MCF 10A (cell line): ENCODE measurements at regions not wholly inside any gene's neighbourhood (a gene's known extent, or its start where the extent isn't known, plus 50 kb on each side); places are given as distances from the start of the nearest gene placed in this dataset.

Source experiments
- BruUV-seq: library from RNA; stranded (reverse); fragments of 400-500 nt; replicated peaks from 2 replicates; lab custom pipeline; 2021; lab: Mats Ljungman, UMichigan
- CTCF ChIA-PET: fragments of 300-600 bp; sonication (Branson Sonifier 250); formaldehyde crosslinking; extraction: SDS; loops from one replicate; lab custom pipeline; 2021; ENCODE audit warnings: antibody characterized with exemption, inconsistent platforms; lab: Yijun Ruan, JAX
- POLR2A ChIA-PET: fragments of 300-600, 350-650 bp; sonication (Branson Sonifier 250); formaldehyde crosslinking; extraction: SDS; loops from one replicate; lab custom pipeline; 2020; ENCODE audit warnings: antibody characterized with exemption, inconsistent platforms; lab: Yijun Ruan, JAX
- DNase-seq: peaks from one replicate; pipeline ENCODE4 v3.0.0-alpha.2; 2018; ENCODE audit not compliant: unreplicated experiment
- H3K27ac Mint-ChIP-seq: one replicate; pipeline ENCODE4 v1.8.0; 2022; ENCODE audit warnings: mild to moderate bottlenecking, low read depth, mixed read lengths; ENCODE audit not compliant: unreplicated experiment
- H3K27me3 Mint-ChIP-seq: one replicate; pipeline ENCODE4 v1.8.0; 2022; ENCODE audit warnings: mixed read lengths; ENCODE audit not compliant: insufficient read depth, unreplicated experiment
- H3K36me3 Mint-ChIP-seq: one replicate; pipeline ENCODE4 v1.8.0; 2022; ENCODE audit warnings: mild to moderate bottlenecking, moderate library complexity, mixed read lengths; ENCODE audit not compliant: insufficient read depth, unreplicated experiment
- H3K4me1 Mint-ChIP-seq: one replicate; pipeline ENCODE4 v1.8.0; 2022; ENCODE audit warnings: mixed read lengths; ENCODE audit not compliant: insufficient read depth, unreplicated experiment
- H3K4me3 Mint-ChIP-seq: one replicate; pipeline ENCODE4 v1.8.0; 2022; ENCODE audit warnings: mild to moderate bottlenecking, moderate library complexity, mixed read lengths; ENCODE audit not compliant: unreplicated experiment
- H3K9me3 Mint-ChIP-seq: one replicate; pipeline ENCODE4 v1.8.0; 2022; ENCODE audit warnings: mixed read lengths; ENCODE audit not compliant: unreplicated experiment
- intact Hi-C: fragments of 100-400 bp; cut with micrococcal nuclease; formaldehyde crosslinking; loops from 2 replicates; pipeline ENCODE4 v1.14.1; 2022
- TF ChIP-seq, protein P1 (sequence below): fragments of 200-600 bp; IDR thresholded peaks from one replicate; pipeline ENCODE4 v1.8.0; 2022; ENCODE audit warnings: antibody characterized with exemption, mild to moderate bottlenecking; ENCODE audit not compliant: unreplicated experiment

- ChIA-PET POLR2A (no interaction called here), CTCF (no interaction called here)
- TF ChIP-seq, protein P1, sequence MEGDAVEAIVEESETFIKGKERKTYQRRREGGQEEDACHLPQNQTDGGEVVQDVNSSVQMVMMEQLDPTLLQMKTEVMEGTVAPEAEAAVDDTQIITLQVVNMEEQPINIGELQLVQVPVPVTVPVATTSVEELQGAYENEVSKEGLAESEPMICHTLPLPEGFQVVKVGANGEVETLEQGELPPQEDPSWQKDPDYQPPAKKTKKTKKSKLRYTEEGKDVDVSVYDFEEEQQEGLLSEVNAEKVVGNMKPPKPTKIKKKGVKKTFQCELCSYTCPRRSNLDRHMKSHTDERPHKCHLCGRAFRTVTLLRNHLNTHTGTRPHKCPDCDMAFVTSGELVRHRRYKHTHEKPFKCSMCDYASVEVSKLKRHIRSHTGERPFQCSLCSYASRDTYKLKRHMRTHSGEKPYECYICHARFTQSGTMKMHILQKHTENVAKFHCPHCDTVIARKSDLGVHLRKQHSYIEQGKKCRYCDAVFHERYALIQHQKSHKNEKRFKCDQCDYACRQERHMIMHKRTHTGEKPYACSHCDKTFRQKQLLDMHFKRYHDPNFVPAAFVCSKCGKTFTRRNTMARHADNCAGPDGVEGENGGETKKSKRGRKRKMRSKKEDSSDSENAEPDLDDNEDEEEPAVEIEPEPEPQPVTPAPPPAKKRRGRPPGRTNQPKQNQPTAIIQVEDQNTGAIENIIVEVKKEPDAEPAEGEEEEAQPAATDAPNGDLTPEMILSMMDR: no peak
- intact Hi-C loops: no loop called here
- H3K27me3 Mint-ChIP-seq: no peaks in the 10 kb centered on the region
- H3K27ac Mint-ChIP-seq: no peak overlapping the region
- no TSS peak for BruUV-seq
- H3K36me3 Mint-ChIP-seq: no peaks in the 10 kb centered on the region
- no peak overlapping the region for H3K4me3 Mint-ChIP-seq
- DNase-seq: no peak
- peaks cover 11% of the 10 kb centered on the region for H3K9me3 Mint-ChIP-seq
- no peaks in the 10 kb centered on the region for H3K4me1 Mint-ChIP-seq
Measured at GRCh38 chr2:22494156-22494555, 890.8 kb upstream of the KLHL29 start.

- intact Hi-C loops: no loop called here
- ChIA-PET POLR2A (no interaction called here), CTCF (no interaction called here)
- BruUV-seq: no TSS peak
- Mint-ChIP-seq H3K36me3 (no peaks in the 10 kb centered on the region), H3K9me3 (peaks cover 30% of the 10 kb centered on the region), H3K4me3 (no peak overlapping the region), H3K27me3 (no peaks in the 10 kb centered on the region), H3K27ac (no peak overlapping the region), H3K4me1 (no peaks in the 10 kb centered on the region)
- no peak for DNase-seq
- TF ChIP-seq, protein P1: no peak
Measured at GRCh38 chr2:22497064-22497463, 887.9 kb upstream of the KLHL29 start.

DNA sequence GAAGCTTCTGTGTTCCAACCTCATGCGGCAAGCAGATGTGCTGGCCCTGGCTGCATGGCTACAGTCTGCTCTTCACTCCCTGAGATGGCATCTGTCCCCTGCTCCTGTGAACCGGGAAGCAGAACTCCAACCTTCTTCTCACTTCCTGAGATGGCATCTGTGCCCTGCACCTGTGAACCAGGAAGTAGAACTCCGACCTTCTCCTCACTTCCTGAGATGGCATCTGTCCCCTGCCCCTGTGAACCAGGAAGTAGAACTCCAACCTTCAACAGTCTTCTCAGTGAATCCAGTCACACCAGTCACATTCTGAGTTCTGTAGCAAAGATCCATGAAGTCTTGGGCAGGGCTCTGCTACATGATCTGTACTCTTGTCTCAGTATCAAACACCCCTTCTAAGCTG, 887.2 kb upstream of the KLHL29 start:
- no peak for DNase-seq
- H3K9me3 Mint-ChIP-seq: peaks cover 37% of the 10 kb centered on the region
- TF ChIP-seq, protein P1: no peak
- H3K27me3 Mint-ChIP-seq: no peaks in the 10 kb centered on the region
- H3K4me1 Mint-ChIP-seq: no peaks in the 10 kb centered on the region
- ChIA-PET POLR2A (no interaction called here), CTCF (no interaction called here)
- intact Hi-C loops: no loop called here
- no peak overlapping the region for H3K4me3 Mint-ChIP-seq
- BruUV-seq: no TSS peak
- no peak overlapping the region for H3K27ac Mint-ChIP-seq
- H3K36me3 Mint-ChIP-seq: no peaks in the 10 kb centered on the region

- no TSS peak for BruUV-seq
- CTCF ChIA-PET: no interaction called here
- Mint-ChIP-seq H3K27me3 (no peaks in the 10 kb centered on the region), H3K4me3 (no peak overlapping the region), H3K4me1 (no peaks in the 10 kb centered on the region), H3K9me3 (peaks cover 34% of the 10 kb centered on the region), H3K27ac (no peak overlapping the region), H3K36me3 (no peaks in the 10 kb centered on the region)
- POLR2A ChIA-PET: no interaction called here
- TF ChIP-seq, protein P1: no peak
- no peak for DNase-seq
- intact Hi-C loops: no loop called here
Measured at GRCh38 chr2:22499082-22499839, 885.7 kb upstream of the KLHL29 start.
